ENCODE measurements at regions not wholly inside any gene's neighbourhood (a gene's known extent, or its start where the extent isn't known, plus 50 kb on each side); places are given as distances from the start of the nearest gene placed in this dataset.

GRCh38 chr18:29616867-29617266 is 1425.7 kb downstream of the DSC3 start (continued):
- TF ChIP-seq, protein P1, sequence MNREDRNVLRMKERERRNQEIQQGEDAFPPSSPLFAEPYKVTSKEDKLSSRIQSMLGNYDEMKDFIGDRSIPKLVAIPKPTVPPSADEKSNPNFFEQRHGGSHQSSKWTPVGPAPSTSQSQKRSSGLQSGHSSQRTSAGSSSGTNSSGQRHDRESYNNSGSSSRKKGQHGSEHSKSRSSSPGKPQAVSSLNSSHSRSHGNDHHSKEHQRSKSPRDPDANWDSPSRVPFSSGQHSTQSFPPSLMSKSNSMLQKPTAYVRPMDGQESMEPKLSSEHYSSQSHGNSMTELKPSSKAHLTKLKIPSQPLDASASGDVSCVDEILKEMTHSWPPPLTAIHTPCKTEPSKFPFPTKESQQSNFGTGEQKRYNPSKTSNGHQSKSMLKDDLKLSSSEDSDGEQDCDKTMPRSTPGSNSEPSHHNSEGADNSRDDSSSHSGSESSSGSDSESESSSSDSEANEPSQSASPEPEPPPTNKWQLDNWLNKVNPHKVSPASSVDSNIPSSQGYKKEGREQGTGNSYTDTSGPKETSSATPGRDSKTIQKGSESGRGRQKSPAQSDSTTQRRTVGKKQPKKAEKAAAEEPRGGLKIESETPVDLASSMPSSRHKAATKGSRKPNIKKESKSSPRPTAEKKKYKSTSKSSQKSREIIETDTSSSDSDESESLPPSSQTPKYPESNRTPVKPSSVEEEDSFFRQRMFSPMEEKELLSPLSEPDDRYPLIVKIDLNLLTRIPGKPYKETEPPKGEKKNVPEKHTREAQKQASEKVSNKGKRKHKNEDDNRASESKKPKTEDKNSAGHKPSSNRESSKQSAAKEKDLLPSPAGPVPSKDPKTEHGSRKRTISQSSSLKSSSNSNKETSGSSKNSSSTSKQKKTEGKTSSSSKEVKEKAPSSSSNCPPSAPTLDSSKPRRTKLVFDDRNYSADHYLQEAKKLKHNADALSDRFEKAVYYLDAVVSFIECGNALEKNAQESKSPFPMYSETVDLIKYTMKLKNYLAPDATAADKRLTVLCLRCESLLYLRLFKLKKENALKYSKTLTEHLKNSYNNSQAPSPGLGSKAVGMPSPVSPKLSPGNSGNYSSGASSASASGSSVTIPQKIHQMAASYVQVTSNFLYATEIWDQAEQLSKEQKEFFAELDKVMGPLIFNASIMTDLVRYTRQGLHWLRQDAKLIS (CRISPR knock-in tag; IDR thresholded peaks at IDR 0.05) = no peak

- FAIRE-seq (no peak), ATAC-seq (no peak), DNase-seq (ENCODE audit: low spot score) (no peak)
- Histone ChIP-seq H3K36me3 (replicated peaks in 1 of 2; ENCODE audit: control insufficient read depth in 1 of 2, insufficient read depth in 2 of 2, low read length in 2 of 2) (no peaks in the 10 kb centered on the region), H3K9ac (ENCODE audit: insufficient read depth, low read depth, low read length) (no peak overlapping the region), H3K27me3 (ENCODE audit: control insufficient read depth in 1 of 2, insufficient read depth in 2 of 2, low read length in 2 of 2) (no peaks in the 10 kb centered on the region), H3K4me2 (ENCODE audit: low read depth, low read length) (no peak overlapping the region), H3K79me2 (ENCODE audit: insufficient read depth, low read length) (no peaks in the 10 kb centered on the region), H2AFZ (ENCODE audit: low read length) (no peak overlapping the region), H3K4me1 (ENCODE audit: insufficient read depth, low read length) (no peaks in the 10 kb centered on the region), H3K4me3 (replicated peaks in 1 of 3; ENCODE audit: insufficient read depth in 1 of 3, low read depth in 2 of 3, low read length in 3 of 3) (no peak overlapping the region), H3K27ac (ENCODE audit: extremely low read length, insufficient read depth, low read length) (no peak overlapping the region), H3K9me3 (ENCODE audit: low read length) (peaks cover 19% of the 10 kb centered on the region), H4K20me1 (ENCODE audit: insufficient read depth, low read length) (no peaks in the 10 kb centered on the region)
- no TSS peak for BruUV-seq (replicated peaks)
- ChIA-PET POLR2A (no interaction called here), CTCF (ENCODE audit: low intra/inter-chr PET ratio, low total read pairs) (no interaction called here)
- no peak for TF ChIP-seq ZNF75D (CRISPR knock-in tag; IDR thresholded peaks at IDR 0.05; ENCODE audit: borderline replicate concordance)
- TF ChIP-seq PHF8 (CRISPR knock-in tag; IDR thresholded peaks at IDR 0.05) = no peak
- no peak for TF ChIP-seq MAX (IDR thresholded peaks at IDR 0.05)
- no peak for TF ChIP-seq MAFG (CRISPR knock-in tag; IDR thresholded peaks at IDR 0.05)
- no peak for TF ChIP-seq MAF1 (CRISPR knock-in tag; IDR thresholded peaks at IDR 0.05; ENCODE audit: borderline replicate concordance)
- no peak for TF ChIP-seq ZNF761 (CRISPR knock-in tag; conservative IDR thresholded peaks at IDR 0.05)
- no peak for TF ChIP-seq ZNF460 (CRISPR knock-in tag; IDR thresholded peaks at IDR 0.05; ENCODE audit: borderline replicate concordance)
- TF ChIP-seq, protein P2, sequence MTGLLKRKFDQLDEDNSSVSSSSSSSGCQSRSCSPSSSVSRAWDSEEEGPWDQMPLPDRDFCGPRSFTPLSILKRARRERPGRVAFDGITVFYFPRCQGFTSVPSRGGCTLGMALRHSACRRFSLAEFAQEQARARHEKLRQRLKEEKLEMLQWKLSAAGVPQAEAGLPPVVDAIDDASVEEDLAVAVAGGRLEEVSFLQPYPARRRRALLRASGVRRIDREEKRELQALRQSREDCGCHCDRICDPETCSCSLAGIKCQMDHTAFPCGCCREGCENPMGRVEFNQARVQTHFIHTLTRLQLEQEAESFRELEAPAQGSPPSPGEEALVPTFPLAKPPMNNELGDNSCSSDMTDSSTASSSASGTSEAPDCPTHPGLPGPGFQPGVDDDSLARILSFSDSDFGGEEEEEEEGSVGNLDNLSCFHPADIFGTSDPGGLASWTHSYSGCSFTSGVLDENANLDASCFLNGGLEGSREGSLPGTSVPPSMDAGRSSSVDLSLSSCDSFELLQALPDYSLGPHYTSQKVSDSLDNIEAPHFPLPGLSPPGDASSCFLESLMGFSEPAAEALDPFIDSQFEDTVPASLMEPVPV (CRISPR knock-in tag; IDR thresholded peaks at IDR 0.05) = no peak
- no peak for TF ChIP-seq SKI (IDR thresholded peaks at IDR 0.05; ENCODE audit: partially characterized antibody)
- TF ChIP-seq BCLAF1 (IDR thresholded peaks at IDR 0.05) = no peak
- TF ChIP-seq TEAD2 (CRISPR knock-in tag; IDR thresholded peaks at IDR 0.05) = no peak
- in situ Hi-C loops (cut with HindIII; ENCODE audit: extremely low pct_ligation_motif_present, low pct_unique_long_range_greater_than_20kb) = no loop called here
- intact Hi-C loops (cut with micrococcal nuclease; ENCODE audit: unreplicated experiment) = no loop called here
These were observed 1432.1 kb upstream of the CDH2 start for GRCh38 chr18:29608982-29609381.
